ENCODE measurements at regions not wholly inside any gene's neighbourhood (a gene's known extent, or its start where the extent isn't known, plus 50 kb on each side); places are given as distances from the start of the nearest gene placed in this dataset.

DNA sequence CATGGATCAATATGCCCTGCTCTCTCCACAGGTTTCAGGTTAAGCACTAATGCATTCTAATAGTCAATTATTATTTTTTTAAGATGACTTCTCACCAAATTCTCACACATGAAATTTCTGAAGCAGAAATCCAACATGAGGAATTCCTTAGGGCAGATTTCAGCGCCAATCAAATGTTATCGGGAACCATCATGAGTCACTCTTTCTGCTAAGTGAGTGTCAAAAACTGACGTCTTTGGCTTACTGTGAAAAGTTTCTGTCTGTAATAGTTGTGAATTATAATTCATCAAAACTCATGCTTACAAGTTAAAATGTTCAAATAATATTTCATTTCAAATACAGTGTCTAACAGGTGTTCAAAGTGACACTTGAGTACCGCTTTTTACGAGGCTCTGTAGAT is 1038.6 kb downstream of the SOCS6 start:
- 37 to 52% methylated on average over 5 of the region's 5 CpGs for WGBS, 2 donors
- Histone ChIP-seq H3K27ac (no peak overlapping the region), H3K4me1 (peaks cover 0 to 6% (median 0%) of the 10 kb centered on the region in 4 donors), H3K9me3 (no peaks in the 10 kb centered on the region), H3K36me3 (no peaks in the 10 kb centered on the region), H3K4me3 (no peak overlapping the region), H3K27me3 (no peaks in the 10 kb centered on the region)
- no peak for DNase-seq (ENCODE audit: low spot score in 2 of 2)
- no peak for TF ChIP-seq POLR2A (IDR thresholded peaks at IDR 0.05)
- no peak for TF ChIP-seq EP300 (IDR thresholded peaks at IDR 0.05)
- TF ChIP-seq, protein P1, sequence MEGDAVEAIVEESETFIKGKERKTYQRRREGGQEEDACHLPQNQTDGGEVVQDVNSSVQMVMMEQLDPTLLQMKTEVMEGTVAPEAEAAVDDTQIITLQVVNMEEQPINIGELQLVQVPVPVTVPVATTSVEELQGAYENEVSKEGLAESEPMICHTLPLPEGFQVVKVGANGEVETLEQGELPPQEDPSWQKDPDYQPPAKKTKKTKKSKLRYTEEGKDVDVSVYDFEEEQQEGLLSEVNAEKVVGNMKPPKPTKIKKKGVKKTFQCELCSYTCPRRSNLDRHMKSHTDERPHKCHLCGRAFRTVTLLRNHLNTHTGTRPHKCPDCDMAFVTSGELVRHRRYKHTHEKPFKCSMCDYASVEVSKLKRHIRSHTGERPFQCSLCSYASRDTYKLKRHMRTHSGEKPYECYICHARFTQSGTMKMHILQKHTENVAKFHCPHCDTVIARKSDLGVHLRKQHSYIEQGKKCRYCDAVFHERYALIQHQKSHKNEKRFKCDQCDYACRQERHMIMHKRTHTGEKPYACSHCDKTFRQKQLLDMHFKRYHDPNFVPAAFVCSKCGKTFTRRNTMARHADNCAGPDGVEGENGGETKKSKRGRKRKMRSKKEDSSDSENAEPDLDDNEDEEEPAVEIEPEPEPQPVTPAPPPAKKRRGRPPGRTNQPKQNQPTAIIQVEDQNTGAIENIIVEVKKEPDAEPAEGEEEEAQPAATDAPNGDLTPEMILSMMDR (IDR thresholded peaks at IDR 0.05): no peak

DNA sequence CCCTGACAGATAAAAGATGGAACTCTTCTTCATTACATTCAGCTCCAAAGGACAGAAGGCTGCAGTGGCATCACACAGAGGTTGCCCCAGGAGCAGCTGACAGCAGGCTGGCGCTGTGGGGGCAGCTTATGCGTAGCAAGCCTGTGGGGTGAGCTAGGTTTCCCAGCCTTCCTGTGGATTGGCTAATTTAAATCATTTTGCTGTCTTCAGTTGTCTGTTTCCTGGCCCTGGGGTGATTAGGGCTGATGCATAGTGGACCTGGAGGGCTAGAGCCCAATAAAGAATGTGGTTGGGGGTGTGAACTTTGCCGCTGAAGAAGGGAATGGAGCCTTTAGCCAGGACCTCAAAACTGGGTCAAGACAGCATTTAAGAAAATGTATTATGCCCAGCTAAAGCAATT is 1038.0 kb downstream of the SOCS6 start:
- no peak overlapping the region for H3K27ac ChIP-seq
- H3K27me3 ChIP-seq: no peaks in the 10 kb centered on the region
- WGBS, 2 donors: 66 to 69% methylated on average over 3 of the region's 3 CpGs
- H3K4me1 ChIP-seq: peaks cover 0 to 6% (median 0%) of the 10 kb centered on the region in 4 donors
- TF ChIP-seq POLR2A (IDR thresholded peaks at IDR 0.05): no peak
- TF ChIP-seq, protein P1 (IDR thresholded peaks at IDR 0.05): no peak
- TF ChIP-seq EP300 (IDR thresholded peaks at IDR 0.05): no peak
- H3K4me3 ChIP-seq: no peak overlapping the region
- H3K36me3 ChIP-seq: no peaks in the 10 kb centered on the region
- no peaks in the 10 kb centered on the region for H3K9me3 ChIP-seq
- no peak for DNase-seq (ENCODE audit: low spot score in 2 of 2)

DNA sequence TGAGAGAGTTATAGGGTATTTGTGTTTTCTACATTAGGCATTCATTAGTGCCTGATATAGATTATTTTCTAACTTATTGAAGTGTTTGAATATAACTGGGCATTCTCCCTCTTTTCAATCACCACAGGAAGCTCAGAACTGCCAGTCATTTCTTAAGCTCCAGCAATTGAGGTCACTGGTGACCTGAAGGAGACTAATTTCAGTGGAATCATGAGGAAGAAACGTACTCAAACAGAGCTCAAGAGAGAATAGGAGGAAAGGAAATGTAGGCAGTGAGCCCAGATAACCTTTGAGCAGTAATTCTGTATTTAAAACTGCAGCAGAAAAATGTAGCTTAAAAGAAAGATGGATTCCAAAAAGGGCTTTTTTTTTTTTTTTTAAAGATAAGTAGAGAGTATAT is 1035.5 kb downstream of the SOCS6 start:
- Histone ChIP-seq H3K4me3 (no peak overlapping the region), H3K9me3 (no peaks in the 10 kb centered on the region), H3K36me3 (no peaks in the 10 kb centered on the region), H3K27ac (no peak overlapping the region), H3K4me1 (peaks cover 0 to 6% (median 0%) of the 10 kb centered on the region in 4 donors), H3K27me3 (no peaks in the 10 kb centered on the region)
- TF ChIP-seq, protein P1 (IDR thresholded peaks at IDR 0.05): no peak
- no peak for TF ChIP-seq EP300 (IDR thresholded peaks at IDR 0.05)
- no peak for TF ChIP-seq POLR2A (IDR thresholded peaks at IDR 0.05)
- DNase-seq (ENCODE audit: low spot score in 2 of 2): no peak
- WGBS, 2 donors: 48 to 52% methylated on average over 1 of the region's 1 CpG

- DNase-seq (ENCODE audit: low spot score in 2 of 2): no peak
- H3K27ac ChIP-seq: no peak overlapping the region
- no peaks in the 10 kb centered on the region for H3K4me1 ChIP-seq
- TF ChIP-seq EP300 (IDR thresholded peaks at IDR 0.05) (no peak), POLR2A (IDR thresholded peaks at IDR 0.05) (no peak)
- TF ChIP-seq, protein P1 (IDR thresholded peaks at IDR 0.05): no peak
- no peak overlapping the region for H3K4me3 ChIP-seq
- no peaks in the 10 kb centered on the region for H3K9me3 ChIP-seq
- 46 to 60% methylated on average over 3 of the region's 3 CpGs for whole genome bisulfite sequencing, 2 donors
- H3K27me3 ChIP-seq: no peaks in the 10 kb centered on the region
- H3K36me3 ChIP-seq: no peaks in the 10 kb centered on the region
Observed at GRCh38 chr18:71322201-71322600, 1033.4 kb downstream of the SOCS6 start.

DNA sequence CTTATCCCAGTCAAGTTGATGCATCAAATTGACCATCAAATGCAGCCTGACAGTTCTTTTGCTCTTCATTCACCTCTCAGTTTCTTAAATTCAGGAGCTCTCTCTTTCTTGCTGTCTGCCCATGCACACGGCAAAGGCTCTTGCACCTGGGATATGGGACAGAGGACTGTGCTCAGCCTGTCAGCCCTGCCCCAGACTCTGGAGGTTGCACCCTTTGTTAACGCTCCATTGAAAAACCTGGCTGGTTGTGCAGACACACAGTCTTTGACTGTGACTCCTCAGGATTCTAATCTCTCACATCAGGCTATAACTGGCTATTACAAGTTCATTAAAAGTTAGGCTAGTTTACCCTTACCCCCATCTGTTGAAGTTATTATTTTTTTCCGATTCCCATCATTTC is 1032.5 kb downstream of the SOCS6 start:
- TF ChIP-seq EP300 (IDR thresholded peaks at IDR 0.05) (no peak), POLR2A (IDR thresholded peaks at IDR 0.05) (no peak)
- TF ChIP-seq, protein P1 (IDR thresholded peaks at IDR 0.05): no peak
- Histone ChIP-seq H3K27ac (no peak overlapping the region), H3K4me1 (no peaks in the 10 kb centered on the region), H3K9me3 (no peaks in the 10 kb centered on the region), H3K36me3 (no peaks in the 10 kb centered on the region), H3K27me3 (no peaks in the 10 kb centered on the region), H3K4me3 (no peak overlapping the region)
- no peak for DNase-seq (ENCODE audit: low spot score in 2 of 2)
- WGBS, 2 donors: 88% methylated on average over 3 of the region's 3 CpGs

Data from tibial nerve (tissue), 4 donors.